ENCODE measurements at regions not wholly inside any gene's neighbourhood (a gene's known extent, or its start where the extent isn't known, plus 50 kb on each side); places are given as distances from the start of the nearest gene placed in this dataset.

DNA sequence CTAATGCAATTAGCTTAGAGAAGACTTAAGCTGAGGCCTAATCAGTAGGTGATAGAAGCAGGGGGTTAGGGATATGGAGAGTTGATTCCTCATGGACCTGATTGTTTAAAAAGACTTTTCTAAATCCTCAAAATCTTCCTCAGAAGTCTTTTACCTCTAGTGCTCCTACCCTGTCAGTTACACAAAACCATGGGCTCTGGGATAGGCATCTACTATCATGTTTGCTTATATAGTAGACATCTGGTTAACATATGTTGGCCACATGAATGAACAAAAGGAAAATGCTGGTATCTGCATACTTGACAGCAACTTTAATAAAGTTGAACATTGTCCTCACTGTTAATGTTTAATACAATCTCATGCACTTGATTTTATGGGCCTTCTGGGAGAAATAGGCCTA, 61.5 kb upstream of the FKBP1C start:
- TF ChIP-seq, protein P1, sequence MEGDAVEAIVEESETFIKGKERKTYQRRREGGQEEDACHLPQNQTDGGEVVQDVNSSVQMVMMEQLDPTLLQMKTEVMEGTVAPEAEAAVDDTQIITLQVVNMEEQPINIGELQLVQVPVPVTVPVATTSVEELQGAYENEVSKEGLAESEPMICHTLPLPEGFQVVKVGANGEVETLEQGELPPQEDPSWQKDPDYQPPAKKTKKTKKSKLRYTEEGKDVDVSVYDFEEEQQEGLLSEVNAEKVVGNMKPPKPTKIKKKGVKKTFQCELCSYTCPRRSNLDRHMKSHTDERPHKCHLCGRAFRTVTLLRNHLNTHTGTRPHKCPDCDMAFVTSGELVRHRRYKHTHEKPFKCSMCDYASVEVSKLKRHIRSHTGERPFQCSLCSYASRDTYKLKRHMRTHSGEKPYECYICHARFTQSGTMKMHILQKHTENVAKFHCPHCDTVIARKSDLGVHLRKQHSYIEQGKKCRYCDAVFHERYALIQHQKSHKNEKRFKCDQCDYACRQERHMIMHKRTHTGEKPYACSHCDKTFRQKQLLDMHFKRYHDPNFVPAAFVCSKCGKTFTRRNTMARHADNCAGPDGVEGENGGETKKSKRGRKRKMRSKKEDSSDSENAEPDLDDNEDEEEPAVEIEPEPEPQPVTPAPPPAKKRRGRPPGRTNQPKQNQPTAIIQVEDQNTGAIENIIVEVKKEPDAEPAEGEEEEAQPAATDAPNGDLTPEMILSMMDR (IDR thresholded peaks at IDR 0.05; ENCODE audit: low read length), result no peak
- TF ChIP-seq EZH2 (IDR thresholded peaks at IDR 0.05; ENCODE audit: borderline replicate concordance, low read length), result no peak
- H3K4me1 ChIP-seq (ENCODE audit: insufficient read depth, low read length, severe bottlenecking), result no peaks in the 10 kb centered on the region
- no peaks in the 10 kb centered on the region for H3K27me3 ChIP-seq (ENCODE audit: insufficient read depth, low read length)

DNA sequence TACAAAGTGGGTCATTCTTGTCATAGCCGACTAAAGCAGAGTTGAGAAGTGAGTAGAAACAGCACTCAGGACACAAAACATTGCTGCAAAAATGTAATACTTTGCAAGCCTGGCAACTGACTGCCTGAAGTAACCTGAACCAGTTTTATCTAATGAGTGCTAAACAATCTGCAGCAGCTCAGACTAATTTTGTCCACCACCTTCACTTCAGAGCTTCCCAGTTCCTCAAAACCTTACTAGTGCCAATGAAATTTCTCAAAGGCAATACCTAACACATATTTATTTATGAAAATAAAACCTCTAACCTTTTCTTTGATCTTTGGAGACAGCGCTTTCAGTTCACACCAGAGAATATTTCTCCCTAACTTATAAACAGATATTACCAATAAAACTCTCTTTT, 56.7 kb upstream of the FKBP1C start:
- Histone ChIP-seq H3K79me2 (ENCODE audit: insufficient read depth, low read length) (no peaks in the 10 kb centered on the region), H3K27me3 (ENCODE audit: insufficient read depth, low read length) (no peaks in the 10 kb centered on the region), H3K4me3 (ENCODE audit: low read depth, low read length, poor library complexity, severe bottlenecking) (no peak overlapping the region), H3K27ac (ENCODE audit: low read depth, low read length, poor library complexity, severe bottlenecking) (no peak overlapping the region), H2AFZ (ENCODE audit: low read length) (no peak overlapping the region), H3K9me2 (ENCODE audit: low read depth, low read length) (no peaks in the 10 kb centered on the region), H3K36me3 (ENCODE audit: insufficient read depth, low read length) (no peaks in the 10 kb centered on the region), H3F3A (ENCODE audit: insufficient read depth, low read length) (no peaks in the 10 kb centered on the region), H3K9me3 (ENCODE audit: low read length) (no peaks in the 10 kb centered on the region), H3K4me1 (ENCODE audit: insufficient read depth, low read length, severe bottlenecking) (no peaks in the 10 kb centered on the region), H3K4me2 (ENCODE audit: low read length) (no peak overlapping the region), H4K20me1 (ENCODE audit: insufficient read depth, low read length) (no peaks in the 10 kb centered on the region), H3K9ac (ENCODE audit: low read length) (no peak overlapping the region)
- TF ChIP-seq EZH2 (IDR thresholded peaks at IDR 0.05; ENCODE audit: borderline replicate concordance, low read length), result no peak
- TF ChIP-seq, protein P1 (IDR thresholded peaks at IDR 0.05; ENCODE audit: low read length), result no peak

More for the DNA sequence above, 61.5 kb upstream of the FKBP1C start:
- no peaks in the 10 kb centered on the region for H3K79me2 ChIP-seq (ENCODE audit: insufficient read depth, low read length)
- no peak overlapping the region for H3K4me2 ChIP-seq (ENCODE audit: low read length)
- no peaks in the 10 kb centered on the region for H3F3A ChIP-seq (ENCODE audit: insufficient read depth, low read length)
- no peak overlapping the region for H2AFZ ChIP-seq (ENCODE audit: low read length)
- no peaks in the 10 kb centered on the region for H3K36me3 ChIP-seq (ENCODE audit: insufficient read depth, low read length)
- no peaks in the 10 kb centered on the region for H4K20me1 ChIP-seq (ENCODE audit: insufficient read depth, low read length)
- H3K9me3 ChIP-seq (ENCODE audit: low read length), result no peaks in the 10 kb centered on the region
- H3K9me2 ChIP-seq (ENCODE audit: low read depth, low read length), result no peaks in the 10 kb centered on the region
- no peak overlapping the region for H3K4me3 ChIP-seq (ENCODE audit: low read depth, low read length, poor library complexity, severe bottlenecking)
- no peak overlapping the region for H3K27ac ChIP-seq (ENCODE audit: low read depth, low read length, poor library complexity, severe bottlenecking)
- H3K9ac ChIP-seq (ENCODE audit: low read length), result no peak overlapping the region
